HUES6 (cell line): ENCODE measurements at regions not wholly inside any gene's neighbourhood (a gene's known extent, or its start where the extent isn't known, plus 50 kb on each side); places are given as distances from the start of the nearest gene placed in this dataset.
"Not testable (repeated sequence)": the region's sequence is repeated elsewhere in the genome, so short reads cannot be mapped to it uniquely, and the experiment has no call there.

ENCODE experiments used
- H3K27ac ChIP-seq: 2 replicates; pipeline ENCODE4 v1.7.0; 2013; ENCODE audit warnings: low read depth, mild to moderate bottlenecking, low read length, inconsistent platforms
- H3K27me3 ChIP-seq: 2 replicates; pipeline ENCODE4 v1.6.1; 2013; ENCODE audit warnings: low read length; ENCODE audit not compliant: control insufficient read depth, insufficient read depth
- H3K36me3 ChIP-seq: 2 replicates; pipeline ENCODE4 v1.6.1; 2013; ENCODE audit warnings: low read length; ENCODE audit not compliant: control insufficient read depth, insufficient read depth
- H3K4me1 ChIP-seq: 2 replicates; pipeline ENCODE4 v1.6.1; 2013; ENCODE audit warnings: low read length; ENCODE audit not compliant: control insufficient read depth, insufficient read depth
- H3K4me3 ChIP-seq: 2 replicates; pipeline ENCODE4 v1.5.1; 2013; ENCODE audit warnings: low read depth, low read length
- H3K9ac ChIP-seq: one replicate; pipeline ENCODE4 v1.6.1; 2013; ENCODE audit warnings: mild to moderate bottlenecking, low read length
- H3K9me3 ChIP-seq: 2 replicates; pipeline ENCODE4 v1.6.1; 2013; ENCODE audit warnings: low read depth, low read length; ENCODE audit not compliant: control insufficient read depth, insufficient read depth

- no peak overlapping the region for H3K4me3 ChIP-seq
- H3K27ac ChIP-seq = no peak overlapping the region
- H3K36me3 ChIP-seq = no peaks in the 10 kb centered on the region
- H3K27me3 ChIP-seq = no peaks in the 10 kb centered on the region
- H3K9ac ChIP-seq = no peak overlapping the region
- peaks cover 23% of the 10 kb centered on the region for H3K4me1 ChIP-seq
- H3K9me3 ChIP-seq = no peaks in the 10 kb centered on the region
Measured at GRCh38 chr7:142438923-142439515, 181.2 kb upstream of the PRSS58 start.

- Histone ChIP-seq H3K9ac (no peak overlapping the region), H3K27ac (no peak overlapping the region), H3K9me3 (no peaks in the 10 kb centered on the region), H3K4me1 (peaks cover 23% of the 10 kb centered on the region), H3K27me3 (no peaks in the 10 kb centered on the region), H3K36me3 (no peaks in the 10 kb centered on the region), H3K4me3 (no peak overlapping the region)
Measured at GRCh38 chr7:142438235-142438922, 180.5 kb upstream of the PRSS58 start.

GRCh38 chr7:142437741-142438140 is 179.9 kb upstream of the PRSS58 start:
- no peak overlapping the region for H3K27ac ChIP-seq
- no peaks in the 10 kb centered on the region for H3K36me3 ChIP-seq
- H3K4me1 ChIP-seq = peaks cover 23% of the 10 kb centered on the region
- no peak overlapping the region for H3K9ac ChIP-seq
- H3K9me3 ChIP-seq = no peaks in the 10 kb centered on the region
- H3K27me3 ChIP-seq = no peaks in the 10 kb centered on the region
- H3K4me3 ChIP-seq = no peak overlapping the region

GRCh38 chr7:142436601-142437000 is 178.7 kb upstream of the PRSS58 start:
- Histone ChIP-seq H3K36me3 (no peaks in the 10 kb centered on the region), H3K9ac (no peak overlapping the region), H3K9me3 (no peaks in the 10 kb centered on the region), H3K27me3 (no peaks in the 10 kb centered on the region), H3K27ac (no peak overlapping the region), H3K4me1 (peaks cover 20% of the 10 kb centered on the region), H3K4me3 (no peak overlapping the region)

GRCh38 chr7:142435606-142436005 is 177.7 kb upstream of the PRSS58 start:
- H3K27ac ChIP-seq, H3K4me3 ChIP-seq, H3K9ac ChIP-seq, H3K4me1 ChIP-seq, H3K27me3 ChIP-seq, H3K36me3 ChIP-seq, H3K9me3 ChIP-seq: not testable (repeated sequence)

GRCh38 chr7:142434666-142435167 is 176.9 kb upstream of the PRSS58 start:
- no peaks in the 10 kb centered on the region for H3K9me3 ChIP-seq
- H3K27ac ChIP-seq = no peak overlapping the region
- H3K36me3 ChIP-seq = no peaks in the 10 kb centered on the region
- no peaks in the 10 kb centered on the region for H3K27me3 ChIP-seq
- peaks cover 2% of the 10 kb centered on the region; the same call in 1 of the 2 replicates for H3K4me1 ChIP-seq
- no peak overlapping the region for H3K9ac ChIP-seq
- no peak overlapping the region for H3K4me3 ChIP-seq

- not testable (repeated sequence) for H3K9ac ChIP-seq, H3K27ac ChIP-seq, H3K9me3 ChIP-seq, H3K27me3 ChIP-seq, H3K36me3 ChIP-seq, H3K4me1 ChIP-seq, H3K4me3 ChIP-seq
Measured at GRCh38 chr7:142434133-142434532, 176.3 kb upstream of the PRSS58 start.

- H3K36me3 ChIP-seq = no peaks in the 10 kb centered on the region
- no peaks in the 10 kb centered on the region for H3K27me3 ChIP-seq
- H3K4me3 ChIP-seq = no peak overlapping the region
- no peaks in the 10 kb centered on the region for H3K9me3 ChIP-seq
- H3K9ac ChIP-seq = no peak overlapping the region
- no peak overlapping the region for H3K27ac ChIP-seq
- H3K4me1 ChIP-seq = no peaks in the 10 kb centered on the region
Measured at GRCh38 chr7:142432377-142432776, 174.5 kb upstream of the PRSS58 start.

GRCh38 chr7:142431491-142431890 is 173.6 kb upstream of the PRSS58 start:
- H3K4me1 ChIP-seq = no peaks in the 10 kb centered on the region
- no peaks in the 10 kb centered on the region for H3K36me3 ChIP-seq
- no peak overlapping the region for H3K9ac ChIP-seq
- H3K27me3 ChIP-seq = no peaks in the 10 kb centered on the region
- H3K27ac ChIP-seq = no peak overlapping the region
- H3K9me3 ChIP-seq = no peaks in the 10 kb centered on the region
- no peak overlapping the region for H3K4me3 ChIP-seq

- H3K9ac ChIP-seq = no peak overlapping the region
- H3K4me3 ChIP-seq = no peak overlapping the region
- no peaks in the 10 kb centered on the region for H3K9me3 ChIP-seq
- no peaks in the 10 kb centered on the region for H3K4me1 ChIP-seq
- H3K27ac ChIP-seq = no peak overlapping the region
- no peaks in the 10 kb centered on the region for H3K27me3 ChIP-seq
- H3K36me3 ChIP-seq = no peaks in the 10 kb centered on the region
Measured at GRCh38 chr7:142428094-142428493, 170.2 kb upstream of the PRSS58 start.

GRCh38 chr7:142425281-142425680 is 167.4 kb upstream of the PRSS58 start:
- Histone ChIP-seq H3K9me3 (no peaks in the 10 kb centered on the region), H3K27me3 (no peaks in the 10 kb centered on the region), H3K36me3 (no peaks in the 10 kb centered on the region), H3K9ac (no peak overlapping the region), H3K27ac (no peak overlapping the region), H3K4me3 (no peak overlapping the region), H3K4me1 (no peaks in the 10 kb centered on the region; the same call in 1 of the 2 replicates)
